Transverse colon (tissue), 4 donors: ENCODE measurements at regions not wholly inside any gene's neighbourhood (a gene's known extent, or its start where the extent isn't known, plus 50 kb on each side); places are given as distances from the start of the nearest gene placed in this dataset.

Experiments used
- CTCF ChIP-seq, 5 experiments: fragments of 200-600 bp in 3 of 5; fragments of 450-650 bp in 2 of 5; sonication (generic) in 3 of 5; IDR thresholded peaks; 1 replicate in 2 of 5; 2 replicates in 3 of 5; pipeline ENCODE4 v1.5.1; 2016 to 2017; ENCODE audit warnings: antibody characterized with exemption in 5 of 5, inconsistent platforms in 3 of 5, mild to moderate bottlenecking in 2 of 5, moderate library complexity in 1 of 5
- EP300 ChIP-seq: sonication (generic); formaldehyde crosslinking; IDR thresholded peaks from one replicate; pipeline ENCODE4 v1.6.1; 2017; ENCODE audit warnings: antibody characterized with exemption, low read depth
- POLR2A ChIP-seq: fragments of 450-650 bp; IDR thresholded peaks from one replicate; pipeline ENCODE4 v1.6.1; 2016; ENCODE audit warnings: antibody characterized with exemption, mild to moderate bottlenecking, moderate library complexity
- POLR2AphosphoS5 ChIP-seq, 3 donors: sonication (generic); formaldehyde crosslinking; IDR thresholded peaks; one replicate each; pipeline ENCODE4 v1.6.1; 2016; ENCODE audit warnings: antibody characterized with exemption in 3 of 3

DNA sequence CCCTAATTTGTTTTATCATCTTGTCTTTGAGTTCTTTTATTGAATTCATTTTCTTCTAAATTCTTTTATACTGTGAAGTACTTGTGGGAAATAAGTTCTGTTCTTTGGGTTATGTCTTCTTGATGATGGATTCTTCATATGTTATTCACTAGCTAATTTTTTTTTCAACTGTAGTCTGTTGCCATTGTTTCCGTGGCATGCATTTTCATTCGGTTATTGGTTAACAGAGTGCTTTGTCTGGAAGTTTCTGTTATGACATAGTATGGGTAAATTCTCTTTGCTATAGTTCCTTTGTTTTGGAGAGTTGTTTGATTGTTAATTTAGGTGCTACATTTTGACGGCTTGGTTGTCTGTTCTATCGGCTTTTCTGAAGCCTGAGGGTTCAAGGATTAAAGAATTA is 184.9 kb upstream of the AADAT start:
- TF ChIP-seq POLR2AphosphoS5 (IDR thresholded peaks at IDR 0.05), result no peak
- TF ChIP-seq CTCF (IDR thresholded peaks at IDR 0.05), result no peak
- TF ChIP-seq POLR2A, result no peak
- no peak for TF ChIP-seq EP300
